ENCODE measurements at regions not wholly inside any gene's neighbourhood (a gene's known extent, or its start where the extent isn't known, plus 50 kb on each side); places are given as distances from the start of the nearest gene placed in this dataset.

DNA sequence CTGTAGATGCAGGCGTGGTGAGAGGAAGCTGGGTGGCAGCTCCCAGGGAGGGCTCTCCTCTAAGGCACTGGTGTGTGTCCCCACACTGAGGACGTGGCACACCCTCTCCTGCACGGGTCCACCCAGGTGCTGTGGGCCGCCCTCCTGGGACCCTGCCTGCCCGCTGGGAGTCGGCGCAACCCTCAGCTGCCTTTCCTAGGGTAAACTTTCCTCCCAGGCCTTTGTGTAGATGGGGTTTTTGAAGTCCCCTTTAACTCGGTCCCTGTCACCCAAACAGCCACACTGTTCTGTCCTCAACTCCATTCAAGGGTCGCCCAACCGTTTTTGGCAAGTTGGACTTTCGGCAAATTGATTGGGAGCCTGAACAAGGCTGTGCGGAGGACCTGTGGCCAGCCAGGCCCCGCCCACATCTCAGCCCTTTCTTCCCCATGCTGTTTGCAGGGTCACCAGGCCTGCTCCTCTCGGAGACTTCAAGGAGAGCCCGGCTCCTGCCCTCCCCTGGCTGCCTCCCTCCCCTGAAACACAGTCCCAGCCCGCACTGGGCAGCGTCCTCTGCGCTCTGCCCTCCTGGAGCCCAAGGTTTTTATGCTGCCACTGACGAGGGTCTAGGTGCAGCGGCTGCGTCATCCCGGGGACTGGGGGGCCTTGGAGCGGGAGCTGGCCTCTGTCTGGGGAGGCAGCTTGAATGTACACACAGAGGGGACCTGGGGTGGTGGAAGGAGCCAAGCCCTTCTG lies 1126.2 kb downstream of the BRD1 start:
- ATAC-seq (no peak), DNase-seq (ENCODE audit: low read depth, low spot score) (no peak)
- Histone ChIP-seq H3K27ac (ENCODE audit: low read length) (no peak overlapping the region), H3K4me1 (ENCODE audit: control insufficient read depth, insufficient read depth, low read length) (no peaks in the 10 kb centered on the region), H3K36me3 (ENCODE audit: control insufficient read depth, insufficient read depth, low read length) (no peaks in the 10 kb centered on the region), H3K27me3 (ENCODE audit: control insufficient read depth, insufficient read depth, low read length) (no peaks in the 10 kb centered on the region), H3K9me3 (ENCODE audit: control insufficient read depth, insufficient read depth, low read depth, low read length) (no peaks in the 10 kb centered on the region), H3K4me3 (ENCODE audit: low read depth in 2 of 2, low read length in 2 of 2) (no peak overlapping the region)
- ChIA-PET POLR2A (no interaction called here), CTCF (interaction anchor here (0.6 kb wide), 1 partner anchor 173 kb away, joined by 4 read pairs; no protein-coding TSS in a partner anchor)
- in situ Hi-C loops (cut with HindIII; ENCODE audit: low pct_unique_long_range_greater_than_20kb, low sequenced_read_pairs) (no loop called here), intact Hi-C loops (cut with micrococcal nuclease; ENCODE audit: unreplicated experiment) (no loop called here)
- TF ChIP-seq, protein P1, sequence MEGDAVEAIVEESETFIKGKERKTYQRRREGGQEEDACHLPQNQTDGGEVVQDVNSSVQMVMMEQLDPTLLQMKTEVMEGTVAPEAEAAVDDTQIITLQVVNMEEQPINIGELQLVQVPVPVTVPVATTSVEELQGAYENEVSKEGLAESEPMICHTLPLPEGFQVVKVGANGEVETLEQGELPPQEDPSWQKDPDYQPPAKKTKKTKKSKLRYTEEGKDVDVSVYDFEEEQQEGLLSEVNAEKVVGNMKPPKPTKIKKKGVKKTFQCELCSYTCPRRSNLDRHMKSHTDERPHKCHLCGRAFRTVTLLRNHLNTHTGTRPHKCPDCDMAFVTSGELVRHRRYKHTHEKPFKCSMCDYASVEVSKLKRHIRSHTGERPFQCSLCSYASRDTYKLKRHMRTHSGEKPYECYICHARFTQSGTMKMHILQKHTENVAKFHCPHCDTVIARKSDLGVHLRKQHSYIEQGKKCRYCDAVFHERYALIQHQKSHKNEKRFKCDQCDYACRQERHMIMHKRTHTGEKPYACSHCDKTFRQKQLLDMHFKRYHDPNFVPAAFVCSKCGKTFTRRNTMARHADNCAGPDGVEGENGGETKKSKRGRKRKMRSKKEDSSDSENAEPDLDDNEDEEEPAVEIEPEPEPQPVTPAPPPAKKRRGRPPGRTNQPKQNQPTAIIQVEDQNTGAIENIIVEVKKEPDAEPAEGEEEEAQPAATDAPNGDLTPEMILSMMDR (IDR thresholded peaks at IDR 0.05): no peak
- no peak for TF ChIP-seq SIN3A (IDR thresholded peaks at IDR 0.05; ENCODE audit: borderline replicate concordance, insufficient read depth, low read depth, low read length)
- no peak for TF ChIP-seq POLR2AphosphoS5 (IDR thresholded peaks at IDR 0.05; ENCODE audit: low read depth, low read length)
- TF ChIP-seq, protein P2, sequence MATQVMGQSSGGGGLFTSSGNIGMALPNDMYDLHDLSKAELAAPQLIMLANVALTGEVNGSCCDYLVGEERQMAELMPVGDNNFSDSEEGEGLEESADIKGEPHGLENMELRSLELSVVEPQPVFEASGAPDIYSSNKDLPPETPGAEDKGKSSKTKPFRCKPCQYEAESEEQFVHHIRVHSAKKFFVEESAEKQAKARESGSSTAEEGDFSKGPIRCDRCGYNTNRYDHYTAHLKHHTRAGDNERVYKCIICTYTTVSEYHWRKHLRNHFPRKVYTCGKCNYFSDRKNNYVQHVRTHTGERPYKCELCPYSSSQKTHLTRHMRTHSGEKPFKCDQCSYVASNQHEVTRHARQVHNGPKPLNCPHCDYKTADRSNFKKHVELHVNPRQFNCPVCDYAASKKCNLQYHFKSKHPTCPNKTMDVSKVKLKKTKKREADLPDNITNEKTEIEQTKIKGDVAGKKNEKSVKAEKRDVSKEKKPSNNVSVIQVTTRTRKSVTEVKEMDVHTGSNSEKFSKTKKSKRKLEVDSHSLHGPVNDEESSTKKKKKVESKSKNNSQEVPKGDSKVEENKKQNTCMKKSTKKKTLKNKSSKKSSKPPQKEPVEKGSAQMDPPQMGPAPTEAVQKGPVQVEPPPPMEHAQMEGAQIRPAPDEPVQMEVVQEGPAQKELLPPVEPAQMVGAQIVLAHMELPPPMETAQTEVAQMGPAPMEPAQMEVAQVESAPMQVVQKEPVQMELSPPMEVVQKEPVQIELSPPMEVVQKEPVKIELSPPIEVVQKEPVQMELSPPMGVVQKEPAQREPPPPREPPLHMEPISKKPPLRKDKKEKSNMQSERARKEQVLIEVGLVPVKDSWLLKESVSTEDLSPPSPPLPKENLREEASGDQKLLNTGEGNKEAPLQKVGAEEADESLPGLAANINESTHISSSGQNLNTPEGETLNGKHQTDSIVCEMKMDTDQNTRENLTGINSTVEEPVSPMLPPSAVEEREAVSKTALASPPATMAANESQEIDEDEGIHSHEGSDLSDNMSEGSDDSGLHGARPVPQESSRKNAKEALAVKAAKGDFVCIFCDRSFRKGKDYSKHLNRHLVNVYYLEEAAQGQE (IDR thresholded peaks at IDR 0.05; ENCODE audit: insufficient read depth in 1 of 2, low read depth in 2 of 2, low read length in 1 of 2): no peak
- TF ChIP-seq TCF7L2 (IDR thresholded peaks at IDR 0.05; ENCODE audit: low read depth, low read length): no peak
- no TSS peak for BruUV-seq (replicated peaks)

DNA sequence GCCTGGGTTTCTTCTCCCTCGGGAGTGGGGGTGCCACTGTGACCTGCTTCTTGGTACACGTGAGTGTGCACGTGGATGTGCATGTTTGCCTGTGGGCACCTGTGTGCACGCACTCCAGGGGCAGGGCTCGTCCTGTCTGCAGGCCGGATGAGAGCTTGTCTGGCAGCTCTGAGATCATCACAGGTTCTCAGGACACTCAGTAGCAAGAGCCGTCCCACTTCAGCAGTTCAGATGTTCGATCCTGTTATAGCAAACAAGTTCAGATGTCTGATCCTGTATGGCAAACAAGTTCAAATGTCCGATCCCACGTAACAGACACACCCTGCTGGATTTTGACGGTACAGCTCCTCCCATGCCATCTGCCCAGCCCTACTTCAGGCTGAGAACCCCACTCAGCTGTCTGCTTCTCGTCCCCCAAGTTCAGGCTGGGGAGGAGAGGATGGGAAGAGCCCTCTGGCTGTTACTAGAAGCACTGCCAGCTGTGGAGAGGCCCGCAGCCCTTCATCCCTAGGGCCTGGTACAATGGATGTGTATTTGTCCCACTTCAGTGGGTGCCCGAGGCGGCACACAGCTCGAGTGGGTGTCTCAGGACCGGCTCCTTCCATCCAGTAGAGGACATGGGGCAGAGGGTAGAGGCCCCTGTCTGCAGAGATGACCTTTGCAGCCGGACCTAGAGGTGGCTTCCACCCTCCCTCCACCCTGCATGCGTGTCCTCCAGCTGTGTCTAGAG lies 1126.9 kb downstream of the BRD1 start:
- Histone ChIP-seq H3K9me3 (ENCODE audit: control insufficient read depth, insufficient read depth, low read depth, low read length) (no peaks in the 10 kb centered on the region), H3K4me1 (ENCODE audit: control insufficient read depth, insufficient read depth, low read length) (no peaks in the 10 kb centered on the region), H3K4me3 (ENCODE audit: low read depth in 2 of 2, low read length in 2 of 2) (no peak overlapping the region), H3K27ac (ENCODE audit: low read length) (no peak overlapping the region), H3K36me3 (ENCODE audit: control insufficient read depth, insufficient read depth, low read length) (no peaks in the 10 kb centered on the region), H3K27me3 (ENCODE audit: control insufficient read depth, insufficient read depth, low read length) (no peaks in the 10 kb centered on the region)
- ATAC-seq (0 out of 2 replicates have a peak, but pooled peaks have one; percentile 34), DNase-seq (ENCODE audit: low read depth, low spot score) (no peak)
- BruUV-seq (replicated peaks): no TSS peak
- in situ Hi-C loops (cut with HindIII; ENCODE audit: low pct_unique_long_range_greater_than_20kb, low sequenced_read_pairs): no loop called here
- ChIA-PET POLR2A (no interaction called here), CTCF (interaction anchor here (0.6 kb wide), 1 partner anchor 174 kb away, joined by 4 read pairs; no protein-coding TSS in a partner anchor)
- intact Hi-C loops (cut with micrococcal nuclease; ENCODE audit: unreplicated experiment): no loop called here
- no peak for TF ChIP-seq POLR2AphosphoS5 (IDR thresholded peaks at IDR 0.05; ENCODE audit: low read depth, low read length)
- no peak for TF ChIP-seq SIN3A (IDR thresholded peaks at IDR 0.05; ENCODE audit: borderline replicate concordance, insufficient read depth, low read depth, low read length)
- TF ChIP-seq, protein P2 (IDR thresholded peaks at IDR 0.05; ENCODE audit: insufficient read depth in 1 of 2, low read depth in 2 of 2, low read length in 1 of 2): no peak
- TF ChIP-seq TCF7L2 (IDR thresholded peaks at IDR 0.05; ENCODE audit: low read depth, low read length): no peak
- TF ChIP-seq, protein P1 (IDR thresholded peaks at IDR 0.05): no peak

All from Panc1 (cell line).